Activated B cell treated with CpG ODN at 0.5 μM for 24 hours (primary cell): ENCODE measurements at regions not wholly inside any gene's neighbourhood (a gene's known extent, or its start where the extent isn't known, plus 50 kb on each side); places are given as distances from the start of the nearest gene placed in this dataset.

Experiments
- ATAC-seq: fragments of 200-7000 bp; cut with Tn5 transposase; one replicate; pipeline ENCODE4 v1.10.0; 2021; ENCODE audit warnings: low read depth, mild to moderate bottlenecking, moderate library complexity
- CTCF ChIA-PET: fragments of 350-600 bp; sonication (Branson Sonifier 250); formaldehyde crosslinking; loops from one replicate; lab custom pipeline; 2021; ENCODE audit warnings: antibody characterized with exemption; lab: Charles Lee
- POLR2A ChIA-PET: fragments of 350-600 bp; sonication (Branson Sonifier 250); formaldehyde crosslinking; loops from one replicate; lab custom pipeline; 2021; ENCODE audit warnings: antibody characterized with exemption; lab: Charles Lee
- DNase-seq: peaks from one replicate; pipeline ENCODE4 v3.0.0; 2022
- H3K27ac Mint-ChIP-seq: one replicate; pipeline ENCODE4 v1.8.0; 2020; ENCODE audit warnings: mixed read lengths
- H3K27me3 Mint-ChIP-seq: one replicate; pipeline ENCODE4 v1.8.0; 2021; ENCODE audit warnings: mixed read lengths
- H3K36me3 Mint-ChIP-seq: one replicate; pipeline ENCODE4 v1.8.0; 2021; ENCODE audit warnings: low read depth, mixed read lengths
- H3K4me1 Mint-ChIP-seq: one replicate; pipeline ENCODE4 v1.8.0; 2021; ENCODE audit warnings: mixed read lengths
- H3K4me3 Mint-ChIP-seq: one replicate; pipeline ENCODE4 v1.8.0; 2020; ENCODE audit warnings: mild to moderate bottlenecking, mixed read lengths
- H3K9me3 Mint-ChIP-seq: one replicate; pipeline ENCODE4 v1.8.0; 2020; ENCODE audit warnings: mixed read lengths
- CTCF ChIP-seq: fragments of 200-600 bp; IDR thresholded peaks from one replicate; pipeline ENCODE4 v1.8.0; 2022; ENCODE audit warnings: antibody characterized with exemption, mild to moderate bottlenecking
- intact Hi-C: fragments of 100-400 bp; cut with micrococcal nuclease; formaldehyde crosslinking; loops from one replicate; pipeline ENCODE4 v1.15.1; 2024

GRCh38 chr5:62051747-62052146, 254.3 kb upstream of the KIF2A start:
- no peak for ATAC-seq
- H3K4me1 Mint-ChIP-seq, result no peaks in the 10 kb centered on the region
- H3K27me3 Mint-ChIP-seq, result no peaks in the 10 kb centered on the region
- no peak for TF ChIP-seq CTCF
- no peak for DNase-seq
- CTCF ChIA-PET, result no interaction called here
- intact Hi-C loops, result no loop called here
- H3K4me3 Mint-ChIP-seq, result no peak overlapping the region
- POLR2A ChIA-PET, result no interaction called here
- H3K36me3 Mint-ChIP-seq, result no peaks in the 10 kb centered on the region
- H3K9me3 Mint-ChIP-seq, result peaks cover 5% of the 10 kb centered on the region
- no peak overlapping the region for H3K27ac Mint-ChIP-seq

- ATAC-seq (no peak), DNase-seq (no peak)
- Mint-ChIP-seq H3K27me3 (peaks cover 11% of the 10 kb centered on the region), H3K36me3 (no peaks in the 10 kb centered on the region), H3K4me3 (no peak overlapping the region), H3K27ac (no peak overlapping the region), H3K4me1 (no peaks in the 10 kb centered on the region), H3K9me3 (peaks cover 4% of the 10 kb centered on the region)
- ChIA-PET POLR2A (no interaction called here), CTCF (no interaction called here)
- intact Hi-C loops, result no loop called here
- TF ChIP-seq CTCF, result no peak
Observed at GRCh38 chr5:62059960-62060359, 246.0 kb upstream of the KIF2A start.

- Mint-ChIP-seq H3K9me3 (no peaks in the 10 kb centered on the region), H3K4me3 (no peak overlapping the region), H3K36me3 (no peaks in the 10 kb centered on the region), H3K27ac (no peak overlapping the region), H3K27me3 (peaks cover 9% of the 10 kb centered on the region), H3K4me1 (no peaks in the 10 kb centered on the region)
- POLR2A ChIA-PET, result no interaction called here
- no peak for DNase-seq
- TF ChIP-seq CTCF, result no peak
- CTCF ChIA-PET, result no interaction called here
- intact Hi-C loops, result no loop called here
- ATAC-seq, result no peak
Observed at GRCh38 chr5:62065050-62065449, 241.0 kb upstream of the KIF2A start.

- H3K27ac Mint-ChIP-seq, result no peak overlapping the region
- no peak for DNase-seq
- no peaks in the 10 kb centered on the region for H3K9me3 Mint-ChIP-seq
- no peaks in the 10 kb centered on the region for H3K36me3 Mint-ChIP-seq
- H3K4me3 Mint-ChIP-seq, result no peak overlapping the region
- peaks cover 5% of the 10 kb centered on the region for H3K27me3 Mint-ChIP-seq
- intact Hi-C loops, result no loop called here
- TF ChIP-seq CTCF, result no peak
- no peak for ATAC-seq
- CTCF ChIA-PET, result interaction anchor here (0.5 kb wide), 1 partner anchor 18 kb away, joined by 3 read pairs; no protein-coding TSS in a partner anchor
- no peaks in the 10 kb centered on the region for H3K4me1 Mint-ChIP-seq
- POLR2A ChIA-PET, result no interaction called here
Observed at GRCh38 chr5:62066761-62067277, 239.2 kb upstream of the KIF2A start.

- Mint-ChIP-seq H3K36me3 (no peaks in the 10 kb centered on the region), H3K9me3 (no peaks in the 10 kb centered on the region), H3K27ac (no peak overlapping the region), H3K27me3 (peaks cover 5% of the 10 kb centered on the region), H3K4me3 (no peak overlapping the region), H3K4me1 (no peaks in the 10 kb centered on the region)
- no peak for ATAC-seq
- no peak for DNase-seq
- ChIA-PET CTCF (no interaction called here), POLR2A (no interaction called here)
- no peak for TF ChIP-seq CTCF
- intact Hi-C loops, result no loop called here
Observed at GRCh38 chr5:62068554-62068953, 237.5 kb upstream of the KIF2A start.
